ENCODE measurements at regions not wholly inside any gene's neighbourhood (a gene's known extent, or its start where the extent isn't known, plus 50 kb on each side); places are given as distances from the start of the nearest gene placed in this dataset.

- Histone ChIP-seq H3K36me3 (ENCODE audit: control insufficient read depth, insufficient read depth, low read length) (no peaks in the 10 kb centered on the region), H3K4me3 (ENCODE audit: low read depth, low read length) (no peak overlapping the region), H3K27ac (ENCODE audit: low read depth, low read length) (no peak overlapping the region), H3K4me1 (ENCODE audit: control insufficient read depth, insufficient read depth, low read length) (peaks cover 27% of the 10 kb centered on the region), H3K9me3 (ENCODE audit: control insufficient read depth, insufficient read depth, low read length) (no peaks in the 10 kb centered on the region), H3K27me3 (ENCODE audit: control insufficient read depth, insufficient read depth, low read length) (no peaks in the 10 kb centered on the region)
- 85% methylated on average over 8 of the region's 10 CpGs for WGBS (ENCODE audit: insufficient coverage)
- no peak for DNase-seq (ENCODE audit: low read depth in 4 of 6, low spot score in 6 of 6)
Measured at GRCh38 chr2:239466061-239466754, 65.4 kb upstream of the HDAC4 start.

- 80% methylated on average over 30 of the region's 31 CpGs for WGBS (ENCODE audit: insufficient coverage)
Measured at GRCh38 chr2:239465017-239466001, 64.5 kb upstream of the HDAC4 start.

GRCh38 chr2:239464166-239465016, 63.6 kb upstream of the HDAC4 start:
- no peak for DNase-seq (ENCODE audit: low read depth in 4 of 6, low spot score in 6 of 6)
- Histone ChIP-seq H3K27me3 (ENCODE audit: control insufficient read depth, insufficient read depth, low read length) (no peaks in the 10 kb centered on the region), H3K9me3 (ENCODE audit: control insufficient read depth, insufficient read depth, low read length) (no peaks in the 10 kb centered on the region), H3K36me3 (ENCODE audit: control insufficient read depth, insufficient read depth, low read length) (no peaks in the 10 kb centered on the region), H3K27ac (ENCODE audit: low read depth, low read length) (no peak overlapping the region), H3K4me1 (ENCODE audit: control insufficient read depth, insufficient read depth, low read length) (peaks cover 27% of the 10 kb centered on the region), H3K4me3 (ENCODE audit: low read depth, low read length) (no peak overlapping the region)
- 92% methylated on average over 21 of the region's 21 CpGs for WGBS (ENCODE audit: insufficient coverage)

More at GRCh38 chr2:239465017-239466001, 64.5 kb upstream of the HDAC4 start:
- peak in 2 of 6 donors; percentile 25 to 40 for DNase-seq (ENCODE audit: low read depth in 4 of 6, low spot score in 6 of 6)
- Histone ChIP-seq H3K4me3 (ENCODE audit: low read depth, low read length) (no peak overlapping the region), H3K9me3 (ENCODE audit: control insufficient read depth, insufficient read depth, low read length) (no peaks in the 10 kb centered on the region), H3K36me3 (ENCODE audit: control insufficient read depth, insufficient read depth, low read length) (no peaks in the 10 kb centered on the region), H3K27me3 (ENCODE audit: control insufficient read depth, insufficient read depth, low read length) (no peaks in the 10 kb centered on the region), H3K4me1 (ENCODE audit: control insufficient read depth, insufficient read depth, low read length) (peaks cover 27% of the 10 kb centered on the region), H3K27ac (ENCODE audit: low read depth, low read length) (no peak overlapping the region)

GRCh38 chr2:239463541-239464165, 62.8 kb upstream of the HDAC4 start:
- Histone ChIP-seq H3K4me3 (ENCODE audit: low read depth, low read length) (no peak overlapping the region), H3K36me3 (ENCODE audit: control insufficient read depth, insufficient read depth, low read length) (no peaks in the 10 kb centered on the region), H3K27me3 (ENCODE audit: control insufficient read depth, insufficient read depth, low read length) (no peaks in the 10 kb centered on the region), H3K4me1 (ENCODE audit: control insufficient read depth, insufficient read depth, low read length) (peaks cover 27% of the 10 kb centered on the region), H3K27ac (ENCODE audit: low read depth, low read length) (no peak overlapping the region), H3K9me3 (ENCODE audit: control insufficient read depth, insufficient read depth, low read length) (no peaks in the 10 kb centered on the region)
- 73% methylated on average over 14 of the region's 16 CpGs for WGBS (ENCODE audit: insufficient coverage)
- peak in 1 of 6 donors; percentile 41 for DNase-seq (ENCODE audit: low read depth in 4 of 6, low spot score in 6 of 6)

- WGBS (ENCODE audit: insufficient coverage) = 80% methylated on average over 13 of the region's 19 CpGs
- no peaks in the 10 kb centered on the region for H3K9me3 ChIP-seq (ENCODE audit: control insufficient read depth, insufficient read depth, low read length)
- no peak for DNase-seq (ENCODE audit: low read depth in 4 of 6, low spot score in 6 of 6)
- H3K4me1 ChIP-seq (ENCODE audit: control insufficient read depth, insufficient read depth, low read length) = peaks cover 27% of the 10 kb centered on the region
- no peak overlapping the region for H3K4me3 ChIP-seq (ENCODE audit: low read depth, low read length)
- H3K27me3 ChIP-seq (ENCODE audit: control insufficient read depth, insufficient read depth, low read length) = no peaks in the 10 kb centered on the region
- H3K36me3 ChIP-seq (ENCODE audit: control insufficient read depth, insufficient read depth, low read length) = no peaks in the 10 kb centered on the region
- no peak overlapping the region for H3K27ac ChIP-seq (ENCODE audit: low read depth, low read length)
Measured at GRCh38 chr2:239462671-239463506, 62.1 kb upstream of the HDAC4 start.

GRCh38 chr2:239462191-239462515, 61.3 kb upstream of the HDAC4 start:
- no peak overlapping the region for H3K27ac ChIP-seq (ENCODE audit: low read depth, low read length)
- 97% methylated on average over 7 of the region's 7 CpGs for whole genome bisulfite sequencing (ENCODE audit: insufficient coverage)

GRCh38 chr2:239461291-239462190, 60.7 kb upstream of the HDAC4 start:
- peak in 1 of 6 donors; percentile 24 for DNase-seq (ENCODE audit: low read depth in 4 of 6, low spot score in 6 of 6)
- H3K27ac ChIP-seq (ENCODE audit: low read depth, low read length) = no peak overlapping the region
- 82% methylated on average over 15 of the region's 19 CpGs for WGBS (ENCODE audit: insufficient coverage)

More at GRCh38 chr2:239462191-239462515, 61.3 kb upstream of the HDAC4 start:
- DNase-seq (ENCODE audit: low read depth in 4 of 6, low spot score in 6 of 6) = no peak
- H3K4me1 ChIP-seq (ENCODE audit: control insufficient read depth, insufficient read depth, low read length) = peaks cover 27% of the 10 kb centered on the region
- H3K36me3 ChIP-seq (ENCODE audit: control insufficient read depth, insufficient read depth, low read length) = no peaks in the 10 kb centered on the region
- H3K27me3 ChIP-seq (ENCODE audit: control insufficient read depth, insufficient read depth, low read length) = no peaks in the 10 kb centered on the region
- H3K4me3 ChIP-seq (ENCODE audit: low read depth, low read length) = no peak overlapping the region
- H3K9me3 ChIP-seq (ENCODE audit: control insufficient read depth, insufficient read depth, low read length) = no peaks in the 10 kb centered on the region

GRCh38 chr2:239460780-239461179, 60.0 kb upstream of the HDAC4 start:
- no peaks in the 10 kb centered on the region for H3K36me3 ChIP-seq (ENCODE audit: control insufficient read depth, insufficient read depth, low read length)
- no peak overlapping the region for H3K4me3 ChIP-seq (ENCODE audit: low read depth, low read length)
- peaks cover 23% of the 10 kb centered on the region for H3K4me1 ChIP-seq (ENCODE audit: control insufficient read depth, insufficient read depth, low read length)
- no peak overlapping the region for H3K27ac ChIP-seq (ENCODE audit: low read depth, low read length)
- no peak for DNase-seq (ENCODE audit: low read depth in 4 of 6, low spot score in 6 of 6)
- 88% methylated on average over 1 of the region's 5 CpGs for WGBS (ENCODE audit: insufficient coverage)
- H3K27me3 ChIP-seq (ENCODE audit: control insufficient read depth, insufficient read depth, low read length) = no peaks in the 10 kb centered on the region
- no peaks in the 10 kb centered on the region for H3K9me3 ChIP-seq (ENCODE audit: control insufficient read depth, insufficient read depth, low read length)

More at GRCh38 chr2:239461291-239462190, 60.7 kb upstream of the HDAC4 start:
- Histone ChIP-seq H3K9me3 (ENCODE audit: control insufficient read depth, insufficient read depth, low read length) (no peaks in the 10 kb centered on the region), H3K4me3 (ENCODE audit: low read depth, low read length) (no peak overlapping the region), H3K36me3 (ENCODE audit: control insufficient read depth, insufficient read depth, low read length) (no peaks in the 10 kb centered on the region), H3K4me1 (ENCODE audit: control insufficient read depth, insufficient read depth, low read length) (peaks cover 30% of the 10 kb centered on the region), H3K27me3 (ENCODE audit: control insufficient read depth, insufficient read depth, low read length) (no peaks in the 10 kb centered on the region)

Data from spinal cord (tissue), 9 donors.